ENCODE measurements at regions not wholly inside any gene's neighbourhood (a gene's known extent, or its start where the extent isn't known, plus 50 kb on each side); places are given as distances from the start of the nearest gene placed in this dataset.

- no peak overlapping the region for H3K27ac ChIP-seq (ENCODE audit: extremely low read depth, low read depth, low read length)
- ChIA-PET CTCF (no interaction called here), POLR2A (no interaction called here)
- no peaks in the 10 kb centered on the region for H3K9me3 ChIP-seq (ENCODE audit: control insufficient read depth, insufficient read depth, low read depth, low read length)
- no peaks in the 10 kb centered on the region for H3K4me1 ChIP-seq (ENCODE audit: control insufficient read depth, insufficient read depth, low read length)
- no peak for TF ChIP-seq REST (tag by site-specific recombination; IDR thresholded peaks at IDR 0.05)
- no peak for TF ChIP-seq ZNF324 (tag by site-specific recombination; IDR thresholded peaks at IDR 0.05)
- TF ChIP-seq SALL2 (tag by site-specific recombination; IDR thresholded peaks at IDR 0.05; ENCODE audit: borderline replicate concordance) = no peak
- no peak for TF ChIP-seq ZNF184 (tag by site-specific recombination; IDR thresholded peaks at IDR 0.05)
- TF ChIP-seq ZNF777 (tag by site-specific recombination; IDR thresholded peaks at IDR 0.05; ENCODE audit: borderline replicate concordance) = no peak
- TF ChIP-seq ZNF529 (tag by site-specific recombination; IDR thresholded peaks at IDR 0.05; ENCODE audit: insufficient replicate concordance) = no peak
- TF ChIP-seq EGR2 (tag by site-specific recombination; IDR thresholded peaks at IDR 0.05; ENCODE audit: low read depth) = no peak
- no peak for TF ChIP-seq ZNF157 (tag by site-specific recombination; IDR thresholded peaks at IDR 0.05)
- TF ChIP-seq ZEB2 (tag by site-specific recombination; IDR thresholded peaks at IDR 0.05) = no peak
- TF ChIP-seq, protein P1, sequence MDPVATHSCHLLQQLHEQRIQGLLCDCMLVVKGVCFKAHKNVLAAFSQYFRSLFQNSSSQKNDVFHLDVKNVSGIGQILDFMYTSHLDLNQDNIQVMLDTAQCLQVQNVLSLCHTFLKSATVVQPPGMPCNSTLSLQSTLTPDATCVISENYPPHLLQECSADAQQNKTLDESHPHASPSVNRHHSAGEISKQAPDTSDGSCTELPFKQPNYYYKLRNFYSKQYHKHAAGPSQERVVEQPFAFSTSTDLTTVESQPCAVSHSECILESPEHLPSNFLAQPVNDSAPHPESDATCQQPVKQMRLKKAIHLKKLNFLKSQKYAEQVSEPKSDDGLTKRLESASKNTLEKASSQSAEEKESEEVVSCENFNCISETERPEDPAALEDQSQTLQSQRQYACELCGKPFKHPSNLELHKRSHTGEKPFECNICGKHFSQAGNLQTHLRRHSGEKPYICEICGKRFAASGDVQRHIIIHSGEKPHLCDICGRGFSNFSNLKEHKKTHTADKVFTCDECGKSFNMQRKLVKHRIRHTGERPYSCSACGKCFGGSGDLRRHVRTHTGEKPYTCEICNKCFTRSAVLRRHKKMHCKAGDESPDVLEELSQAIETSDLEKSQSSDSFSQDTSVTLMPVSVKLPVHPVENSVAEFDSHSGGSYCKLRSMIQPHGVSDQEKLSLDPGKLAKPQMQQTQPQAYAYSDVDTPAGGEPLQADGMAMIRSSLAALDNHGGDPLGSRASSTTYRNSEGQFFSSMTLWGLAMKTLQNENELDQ (tag by site-specific recombination; IDR thresholded peaks at IDR 0.05; ENCODE audit: low read depth) = no peak
- TF ChIP-seq, protein P2, sequence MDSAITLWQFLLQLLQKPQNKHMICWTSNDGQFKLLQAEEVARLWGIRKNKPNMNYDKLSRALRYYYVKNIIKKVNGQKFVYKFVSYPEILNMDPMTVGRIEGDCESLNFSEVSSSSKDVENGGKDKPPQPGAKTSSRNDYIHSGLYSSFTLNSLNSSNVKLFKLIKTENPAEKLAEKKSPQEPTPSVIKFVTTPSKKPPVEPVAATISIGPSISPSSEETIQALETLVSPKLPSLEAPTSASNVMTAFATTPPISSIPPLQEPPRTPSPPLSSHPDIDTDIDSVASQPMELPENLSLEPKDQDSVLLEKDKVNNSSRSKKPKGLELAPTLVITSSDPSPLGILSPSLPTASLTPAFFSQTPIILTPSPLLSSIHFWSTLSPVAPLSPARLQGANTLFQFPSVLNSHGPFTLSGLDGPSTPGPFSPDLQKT (IDR thresholded peaks at IDR 0.05; ENCODE audit: borderline replicate concordance, low read depth, low read length) = no peak
- no peak for TF ChIP-seq ZNF133 (tag by site-specific recombination; IDR thresholded peaks at IDR 0.05)
- TF ChIP-seq ZNF610 (tag by site-specific recombination; IDR thresholded peaks at IDR 0.05; ENCODE audit: borderline replicate concordance) = no peak
- TF ChIP-seq ZNF660 (tag by site-specific recombination; IDR thresholded peaks at IDR 0.05) = no peak
- no peak for TF ChIP-seq ZXDB (tag by site-specific recombination; IDR thresholded peaks at IDR 0.05)
- no peak for TF ChIP-seq ZNF776 (tag by site-specific recombination; IDR thresholded peaks at IDR 0.05; ENCODE audit: borderline replicate concordance)
- no peaks in the 10 kb centered on the region for H3K36me3 ChIP-seq (ENCODE audit: control insufficient read depth in 2 of 2, insufficient read depth in 1 of 2, low read length in 2 of 2)
- no peak overlapping the region for H3K4me3 ChIP-seq (ENCODE audit: low read depth, low read length)
Measured at GRCh38 chr2:147013696-147014392, 831.0 kb upstream of the ACVR2A start.

DNA sequence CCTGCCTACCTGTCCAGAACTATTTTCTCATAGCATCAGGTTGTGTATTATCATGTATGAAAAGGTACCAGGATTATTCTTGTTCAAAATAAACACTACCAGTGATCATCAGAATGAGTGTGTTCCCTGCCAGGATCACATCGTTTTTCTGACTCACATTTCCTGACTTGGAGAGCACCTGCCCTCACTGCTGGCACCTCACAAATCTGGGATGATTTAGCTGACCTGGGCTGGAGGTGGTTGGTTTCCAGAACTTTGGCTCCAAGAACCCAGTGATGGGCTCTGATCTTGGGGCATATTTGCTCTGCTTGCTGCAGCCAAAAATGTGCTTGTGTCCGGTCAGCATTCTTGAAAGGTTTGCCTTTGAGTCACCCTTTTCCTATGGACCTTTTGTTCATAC is 836.3 kb upstream of the ACVR2A start:
- Histone ChIP-seq H3K4me1 (ENCODE audit: control insufficient read depth, insufficient read depth, low read length) (no peaks in the 10 kb centered on the region), H3K9me3 (ENCODE audit: control insufficient read depth, insufficient read depth, low read depth, low read length) (no peaks in the 10 kb centered on the region), H3K4me3 (ENCODE audit: low read depth, low read length) (no peak overlapping the region), H3K36me3 (ENCODE audit: control insufficient read depth in 2 of 2, insufficient read depth in 1 of 2, low read length in 2 of 2) (no peaks in the 10 kb centered on the region), H3K27ac (ENCODE audit: extremely low read depth, low read depth, low read length) (no peak overlapping the region)
- CTCF ChIA-PET = no interaction called here
- POLR2A ChIA-PET = no interaction called here
- no peak for TF ChIP-seq ZBTB17 (tag by site-specific recombination; IDR thresholded peaks at IDR 0.05)
- TF ChIP-seq PRDM10 (tag by site-specific recombination; IDR thresholded peaks at IDR 0.05) = no peak
- TF ChIP-seq ZNF24 (tag by site-specific recombination; IDR thresholded peaks at IDR 0.05) = no peak
- TF ChIP-seq ZNF624 (tag by site-specific recombination; IDR thresholded peaks at IDR 0.05) = no peak
- no peak for TF ChIP-seq MZF1 (tag by site-specific recombination; IDR thresholded peaks at IDR 0.05; ENCODE audit: borderline replicate concordance)
- TF ChIP-seq ZNF23 (tag by site-specific recombination; IDR thresholded peaks at IDR 0.05; ENCODE audit: borderline replicate concordance) = no peak
- TF ChIP-seq YY1 (tag by site-specific recombination; IDR thresholded peaks at IDR 0.05) = no peak
- TF ChIP-seq ZNF133 (tag by site-specific recombination; IDR thresholded peaks at IDR 0.05) = no peak
- TF ChIP-seq ZNF626 (tag by site-specific recombination; IDR thresholded peaks at IDR 0.05) = no peak
- no peak for TF ChIP-seq KLF8 (tag by site-specific recombination; IDR thresholded peaks at IDR 0.05)
- no peak for TF ChIP-seq ZNF660 (tag by site-specific recombination; IDR thresholded peaks at IDR 0.05)

Measured in HEK293 (cell line).